ENCODE measurements at regions not wholly inside any gene's neighbourhood (a gene's known extent, or its start where the extent isn't known, plus 50 kb on each side); places are given as distances from the start of the nearest gene placed in this dataset.

GRCh38 chrX:36916941-36917340, 91.2 kb upstream of the FAM47C start:
- no peak overlapping the region for H3K4me3 ChIP-seq (ENCODE audit: insufficient read depth, low read length, poor library complexity, severe bottlenecking)
- H3K36me3 ChIP-seq (ENCODE audit: low read length): no peaks in the 10 kb centered on the region
- H3K4me2 ChIP-seq (ENCODE audit: low read depth, low read length, poor library complexity, severe bottlenecking): no peak overlapping the region
- no peaks in the 10 kb centered on the region for H3F3A ChIP-seq (ENCODE audit: insufficient read depth)
- H2AFZ ChIP-seq (ENCODE audit: low read depth, low read length, severe bottlenecking): no peak overlapping the region
- H3K9ac ChIP-seq (ENCODE audit: low read length): no peak overlapping the region
- H3K27me3 ChIP-seq (ENCODE audit: low read length): no peaks in the 10 kb centered on the region
- TF ChIP-seq CTCF (IDR thresholded peaks at IDR 0.05; ENCODE audit: insufficient read depth, low read length, poor library complexity, severe bottlenecking) (no peak), EZH2phosphoT487 (conservative IDR thresholded peaks at IDR 0.05; ENCODE audit: low read length) (no peak)
- no peaks in the 10 kb centered on the region for H3K9me2 ChIP-seq (replicated peaks; ENCODE audit: insufficient read depth, low read length)
- no peaks in the 10 kb centered on the region for H3K9me3 ChIP-seq (ENCODE audit: insufficient read depth, low read length)
- no peaks in the 10 kb centered on the region for H4K20me1 ChIP-seq (ENCODE audit: low read depth, low read length)
- H3K27ac ChIP-seq (ENCODE audit: low read depth, low read length): no peak overlapping the region
- no peaks in the 10 kb centered on the region for H3K79me2 ChIP-seq (ENCODE audit: insufficient read depth, low read length)

GRCh38 chrX:36927712-36928111, 80.5 kb upstream of the FAM47C start:
- Histone ChIP-seq H3F3A (ENCODE audit: insufficient read depth) (no peaks in the 10 kb centered on the region), H3K4me2 (ENCODE audit: low read depth, low read length, poor library complexity, severe bottlenecking) (no peak overlapping the region), H3K79me2 (ENCODE audit: insufficient read depth, low read length) (no peaks in the 10 kb centered on the region), H3K4me3 (ENCODE audit: insufficient read depth, low read length, poor library complexity, severe bottlenecking) (no peak overlapping the region), H3K27ac (ENCODE audit: low read depth, low read length) (no peak overlapping the region), H4K20me1 (ENCODE audit: low read depth, low read length) (no peaks in the 10 kb centered on the region), H3K9me3 (ENCODE audit: insufficient read depth, low read length) (no peaks in the 10 kb centered on the region), H2AFZ (ENCODE audit: low read depth, low read length, severe bottlenecking) (no peak overlapping the region), H3K9ac (ENCODE audit: low read length) (no peak overlapping the region), H3K9me2 (replicated peaks; ENCODE audit: insufficient read depth, low read length) (no peaks in the 10 kb centered on the region), H3K36me3 (ENCODE audit: low read length) (no peaks in the 10 kb centered on the region), H3K27me3 (ENCODE audit: low read length) (no peaks in the 10 kb centered on the region)
- no peak for TF ChIP-seq CTCF (IDR thresholded peaks at IDR 0.05; ENCODE audit: insufficient read depth, low read length, poor library complexity, severe bottlenecking)
- no peak for TF ChIP-seq EZH2phosphoT487 (conservative IDR thresholded peaks at IDR 0.05; ENCODE audit: low read length)

- no peak overlapping the region for H3K4me3 ChIP-seq (ENCODE audit: insufficient read depth, low read length, poor library complexity, severe bottlenecking)
- H3K9ac ChIP-seq (ENCODE audit: low read length): no peak overlapping the region
- no peaks in the 10 kb centered on the region for H3K36me3 ChIP-seq (ENCODE audit: low read length)
- H3K27me3 ChIP-seq (ENCODE audit: low read length): no peaks in the 10 kb centered on the region
- H2AFZ ChIP-seq (ENCODE audit: low read depth, low read length, severe bottlenecking): no peak overlapping the region
- H3K9me3 ChIP-seq (ENCODE audit: insufficient read depth, low read length): no peaks in the 10 kb centered on the region
- H3K27ac ChIP-seq (ENCODE audit: low read depth, low read length): no peak overlapping the region
- TF ChIP-seq CTCF (IDR thresholded peaks at IDR 0.05; ENCODE audit: insufficient read depth, low read length, poor library complexity, severe bottlenecking) (no peak), EZH2phosphoT487 (conservative IDR thresholded peaks at IDR 0.05; ENCODE audit: low read length) (no peak)
- no peaks in the 10 kb centered on the region for H3F3A ChIP-seq (ENCODE audit: insufficient read depth)
- no peak overlapping the region for H3K4me2 ChIP-seq (ENCODE audit: low read depth, low read length, poor library complexity, severe bottlenecking)
- no peaks in the 10 kb centered on the region for H4K20me1 ChIP-seq (ENCODE audit: low read depth, low read length)
- H3K9me2 ChIP-seq (replicated peaks; ENCODE audit: insufficient read depth, low read length): no peaks in the 10 kb centered on the region
- no peaks in the 10 kb centered on the region for H3K79me2 ChIP-seq (ENCODE audit: insufficient read depth, low read length)
These were observed 77.7 kb upstream of the FAM47C start for GRCh38 chrX:36930491-36930890.

- no peak for TF ChIP-seq EZH2phosphoT487 (conservative IDR thresholded peaks at IDR 0.05; ENCODE audit: low read length)
- no peak for TF ChIP-seq CTCF (IDR thresholded peaks at IDR 0.05; ENCODE audit: insufficient read depth, low read length, poor library complexity, severe bottlenecking)
- Histone ChIP-seq H2AFZ (ENCODE audit: low read depth, low read length, severe bottlenecking) (no peak overlapping the region), H3K79me2 (ENCODE audit: insufficient read depth, low read length) (no peaks in the 10 kb centered on the region), H3K27ac (ENCODE audit: low read depth, low read length) (no peak overlapping the region), H3K27me3 (ENCODE audit: low read length) (no peaks in the 10 kb centered on the region), H3K4me3 (ENCODE audit: insufficient read depth, low read length, poor library complexity, severe bottlenecking) (no peak overlapping the region), H3K4me2 (ENCODE audit: low read depth, low read length, poor library complexity, severe bottlenecking) (no peak overlapping the region), H4K20me1 (ENCODE audit: low read depth, low read length) (no peaks in the 10 kb centered on the region), H3K9me3 (ENCODE audit: insufficient read depth, low read length) (no peaks in the 10 kb centered on the region), H3F3A (ENCODE audit: insufficient read depth) (no peaks in the 10 kb centered on the region), H3K9ac (ENCODE audit: low read length) (no peak overlapping the region), H3K9me2 (replicated peaks; ENCODE audit: insufficient read depth, low read length) (no peaks in the 10 kb centered on the region), H3K36me3 (ENCODE audit: low read length) (no peaks in the 10 kb centered on the region)
These were observed 61.0 kb upstream of the FAM47C start for GRCh38 chrX:36947214-36947613.

Data from SU-DHL-6 (cell line).